Brain pericyte (primary cell): ENCODE measurements at regions not wholly inside any gene's neighbourhood (a gene's known extent, or its start where the extent isn't known, plus 50 kb on each side); places are given as distances from the start of the nearest gene placed in this dataset.

ENCODE experiments used
- DNase-seq: peaks from one replicate; pipeline ENCODE4 v3.0.0-alpha.2; 2012; ENCODE audit warnings: low read depth, low spot score

DNA sequence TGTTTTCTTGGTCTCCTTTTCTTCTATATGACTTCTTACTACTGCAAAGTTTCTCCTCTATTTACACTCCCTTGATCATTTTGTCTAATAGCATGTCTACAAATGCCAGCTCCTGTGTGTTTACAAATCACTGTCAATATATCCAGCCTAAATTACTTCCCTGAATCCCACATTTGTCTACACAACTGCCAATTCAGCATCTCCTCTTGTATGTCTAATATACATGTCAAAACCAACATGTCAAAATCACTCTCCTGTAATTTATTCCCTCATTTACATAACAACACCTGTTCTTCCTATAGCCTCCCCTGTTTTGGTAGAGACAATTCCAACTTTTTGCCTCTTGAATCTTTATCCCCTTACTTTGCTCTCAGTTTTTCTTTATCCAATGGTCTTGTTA lies 359.3 kb downstream of the PLOD2 start:
- no peak for DNase-seq

DNA sequence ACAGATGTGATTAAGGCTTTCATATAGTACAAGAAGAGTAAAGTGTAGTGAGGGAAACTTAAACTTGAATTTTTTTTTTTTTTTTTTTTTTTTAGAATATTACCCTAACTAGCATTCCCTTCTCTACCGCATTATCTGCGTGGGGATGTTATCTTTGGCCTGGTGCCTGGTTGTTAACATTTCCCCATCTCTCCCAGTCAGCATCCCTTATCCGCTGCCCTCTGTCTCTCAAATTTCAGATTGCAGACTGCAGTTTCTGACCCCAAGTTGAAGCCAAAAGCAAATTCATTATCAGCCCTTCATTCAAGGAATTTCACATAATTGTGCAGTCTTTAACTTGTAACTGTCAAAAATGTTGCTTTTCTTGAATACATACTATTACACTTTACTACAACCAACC lies 353.0 kb downstream of the PLOD2 start:
- DNase-seq = no peak

DNA sequence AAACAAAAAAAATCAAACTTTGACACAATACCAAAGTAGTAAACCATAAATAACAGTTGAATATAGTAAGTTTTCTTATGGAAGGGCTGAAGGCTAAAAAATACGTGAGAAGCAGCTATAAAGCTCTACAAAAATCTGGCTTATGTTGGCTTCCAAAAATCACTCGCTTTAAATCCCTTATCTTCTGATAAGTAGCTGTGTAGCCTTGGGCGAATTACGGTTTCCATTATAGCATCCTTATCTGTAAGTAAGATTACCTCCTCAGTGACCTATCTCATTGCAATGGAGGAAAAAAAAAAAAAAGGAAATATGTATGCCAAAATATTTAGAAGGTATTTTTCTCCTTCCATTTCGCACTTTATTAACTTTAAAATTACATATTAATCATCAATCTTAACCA lies 348.6 kb downstream of the PLOD2 start:
- no peak for DNase-seq

DNA sequence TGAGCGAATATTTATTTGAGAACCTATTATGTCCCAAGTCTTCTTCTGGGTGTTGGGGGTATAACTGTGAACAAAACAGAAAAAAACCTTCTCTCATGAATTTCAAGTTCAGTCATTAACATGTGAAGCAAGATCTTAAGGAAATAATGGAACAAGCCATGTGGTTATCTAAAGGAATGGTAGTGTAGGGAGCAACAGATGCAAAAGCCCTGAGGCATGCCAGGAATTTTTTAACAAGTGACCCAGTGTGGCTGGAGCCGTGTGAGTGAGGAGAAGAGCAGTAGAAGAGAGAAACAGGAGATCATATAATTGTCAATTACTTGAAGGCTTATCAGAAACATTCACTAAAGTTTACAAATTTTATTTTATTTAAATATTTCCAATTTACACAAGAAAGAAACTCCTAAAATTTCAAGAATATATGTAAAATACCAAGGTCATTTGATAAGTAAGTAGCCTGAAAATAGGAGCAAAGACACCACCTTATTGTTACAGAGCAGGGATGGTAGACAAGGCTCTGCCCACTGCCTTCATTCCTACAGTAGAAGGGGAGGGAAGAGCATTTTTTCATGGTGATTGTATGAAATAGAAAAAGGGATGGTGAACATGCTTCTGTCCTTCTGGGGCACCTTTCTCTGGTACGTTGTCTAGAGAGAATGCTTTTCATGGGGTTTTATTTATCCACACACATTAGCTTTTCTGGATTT lies 345.1 kb downstream of the PLOD2 start:
- DNase-seq = no peak

DNA sequence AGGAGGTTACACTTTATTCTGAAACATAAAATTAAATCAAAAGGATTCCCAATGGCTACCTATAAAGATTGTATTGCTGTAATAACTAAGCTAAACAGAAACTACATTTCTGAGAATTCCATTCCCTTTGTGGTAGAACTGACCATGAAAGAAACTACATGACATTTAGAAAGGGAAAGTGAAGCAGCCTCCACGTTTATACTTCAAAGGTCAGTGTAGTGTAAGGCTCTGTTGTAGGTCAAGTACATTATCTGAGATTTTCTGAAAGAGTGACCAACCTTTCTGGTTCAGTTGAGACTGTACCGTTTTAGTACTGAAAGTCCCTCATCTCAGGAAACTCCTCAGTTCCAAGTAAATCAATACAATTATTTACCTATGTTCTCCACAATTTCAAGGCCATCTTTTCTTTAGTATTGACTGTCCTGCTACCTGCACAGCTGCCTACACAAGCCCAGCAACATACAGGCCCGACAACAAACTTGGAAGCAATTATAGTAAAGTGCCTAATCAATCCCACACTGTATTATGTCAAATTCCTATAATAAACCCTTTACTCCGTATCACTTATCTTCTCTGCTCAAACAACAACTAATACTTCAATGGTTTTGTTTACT lies 343.0 kb downstream of the PLOD2 start:
- DNase-seq = no peak

DNA sequence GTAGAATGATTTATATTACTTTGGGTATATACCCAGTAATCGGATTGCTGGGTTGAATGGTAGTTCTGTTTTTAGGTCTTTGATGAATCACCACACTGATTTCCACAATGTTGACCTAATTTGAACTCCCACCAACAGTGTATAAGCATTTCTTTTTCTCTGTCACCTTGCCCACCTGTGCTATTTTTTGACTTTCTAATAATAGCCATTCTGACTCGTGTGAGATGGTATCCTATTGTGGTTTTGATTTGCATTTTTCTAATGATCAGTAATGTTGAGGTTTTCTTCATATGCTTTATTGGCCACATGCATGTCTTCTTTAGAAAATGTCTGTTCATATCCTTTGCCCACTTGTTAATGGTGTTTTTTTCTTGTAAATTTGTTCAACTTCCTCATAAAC lies 340.8 kb downstream of the PLOD2 start:
- DNase-seq = no peak

DNA sequence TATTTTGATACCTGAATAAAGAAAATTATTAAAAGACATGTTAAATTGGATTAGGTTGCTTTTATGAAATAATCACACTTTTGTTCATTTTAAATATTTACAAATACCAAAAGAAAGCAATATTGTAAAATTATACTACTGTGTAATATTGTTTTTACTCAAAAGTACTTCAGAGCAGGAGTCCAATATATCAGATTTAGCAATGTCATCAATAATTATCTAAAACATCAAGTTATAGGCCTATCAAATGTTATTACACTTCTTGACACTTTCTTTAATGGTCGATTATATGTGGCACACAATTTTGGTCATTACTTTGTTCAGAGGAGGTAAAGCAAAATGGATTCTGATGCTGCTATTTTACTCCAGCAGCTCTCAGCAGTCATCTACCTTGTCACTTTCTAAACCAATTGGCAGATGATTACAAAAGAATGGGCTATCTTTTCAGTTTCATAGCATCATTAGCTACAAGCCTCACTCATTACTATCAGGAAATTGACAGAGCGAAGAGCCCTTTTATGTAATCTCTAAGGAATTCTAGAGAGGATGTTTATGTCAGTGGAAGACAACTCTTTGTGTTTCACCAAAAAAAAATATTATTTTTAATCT lies 318.6 kb downstream of the PLOD2 start:
- DNase-seq = no peak

DNA sequence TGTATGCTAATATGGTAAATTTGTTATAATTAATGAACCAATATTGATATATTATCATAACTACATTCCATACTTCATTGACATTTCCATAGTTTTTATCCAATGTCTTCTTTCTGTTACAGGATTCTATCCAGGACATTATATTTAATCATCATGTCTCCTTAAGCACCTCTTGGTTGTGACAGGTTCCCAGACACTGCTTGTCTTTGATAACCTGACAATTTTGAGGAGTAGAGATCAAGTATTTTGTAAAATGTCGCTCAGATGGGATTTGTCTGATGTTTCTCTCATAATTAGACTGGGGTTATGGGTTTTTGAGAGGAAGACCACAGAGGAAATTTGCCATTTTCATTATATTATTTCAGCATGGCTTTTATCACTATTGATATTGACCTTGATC lies 317.4 kb downstream of the PLOD2 start:
- DNase-seq = no peak

DNA sequence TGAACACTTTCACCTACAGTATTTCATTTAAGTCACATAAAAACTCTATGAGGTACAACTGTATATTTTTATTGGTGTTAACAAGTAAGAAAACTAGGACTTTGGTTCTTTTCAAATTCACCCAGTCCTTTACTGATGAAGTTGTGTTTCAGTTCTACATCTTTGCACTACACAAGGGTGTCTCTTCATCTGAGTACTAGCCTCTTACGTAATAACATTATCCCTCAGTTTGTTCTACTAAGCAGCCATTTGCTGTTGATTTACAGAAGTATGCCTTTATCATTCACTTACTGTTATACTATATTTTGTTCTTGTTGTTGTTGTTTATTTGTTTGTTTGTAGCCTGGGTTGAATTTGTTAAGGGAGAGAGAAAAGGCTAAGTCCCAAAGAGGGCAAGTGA lies 311.9 kb downstream of the PLOD2 start:
- DNase-seq = no peak

DNA sequence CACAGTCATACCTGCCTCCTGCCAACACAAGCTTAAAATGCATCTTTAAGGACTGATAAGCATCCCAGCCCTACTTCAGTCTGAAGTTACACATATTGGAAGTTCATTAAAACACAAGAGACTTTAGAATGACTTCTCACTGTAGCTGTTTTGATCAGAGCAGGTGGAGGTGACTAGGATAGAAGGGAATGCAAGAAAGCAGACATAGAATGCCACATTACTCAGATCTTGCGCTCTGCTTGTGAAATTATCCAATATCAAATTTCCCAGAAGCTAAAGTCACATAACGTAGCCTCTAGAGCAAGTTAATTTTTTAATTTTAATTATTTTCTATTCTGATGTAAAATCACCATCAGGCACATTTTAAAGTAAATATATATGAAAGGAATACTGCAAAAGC lies 306.5 kb downstream of the PLOD2 start:
- DNase-seq = no peak

DNA sequence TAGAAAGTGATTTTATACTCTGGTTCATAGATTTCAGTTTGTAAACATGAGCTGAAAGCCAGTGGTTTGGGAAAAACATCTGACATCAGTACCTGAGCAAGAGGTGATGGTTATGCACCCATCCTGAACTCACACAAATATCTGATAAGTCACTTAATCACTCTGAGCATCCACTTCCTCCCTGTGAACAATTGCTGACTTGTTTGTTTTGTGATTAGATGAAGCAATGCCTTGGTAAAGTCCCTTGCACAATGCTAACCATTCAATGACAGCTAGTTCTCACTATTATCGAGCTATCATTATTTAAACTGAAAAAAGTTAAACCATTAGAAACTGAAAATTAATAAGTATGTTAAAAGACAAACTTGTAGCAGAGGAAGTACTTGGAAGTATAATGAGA lies 303.0 kb downstream of the PLOD2 start:
- DNase-seq = no peak

DNA sequence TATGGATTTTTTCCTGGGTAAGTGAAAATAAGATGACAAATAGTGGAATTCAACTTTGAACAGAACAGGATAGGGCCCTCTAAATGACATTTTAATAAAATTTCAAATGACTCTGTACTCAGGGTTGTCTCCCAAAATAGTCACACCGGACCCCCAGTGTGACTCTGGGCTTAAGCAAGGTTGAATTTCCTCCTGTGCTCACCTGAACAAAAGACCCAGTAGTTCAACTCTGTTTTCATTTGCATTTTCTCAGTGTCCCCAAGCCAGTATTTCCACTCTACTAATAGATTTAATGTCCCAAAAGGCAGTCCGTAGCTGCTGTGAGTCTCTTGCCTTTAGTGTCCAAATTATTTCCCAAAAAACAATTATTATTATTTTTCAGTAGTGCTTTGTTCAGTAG lies 296.6 kb downstream of the PLOD2 start:
- no peak for DNase-seq

DNA sequence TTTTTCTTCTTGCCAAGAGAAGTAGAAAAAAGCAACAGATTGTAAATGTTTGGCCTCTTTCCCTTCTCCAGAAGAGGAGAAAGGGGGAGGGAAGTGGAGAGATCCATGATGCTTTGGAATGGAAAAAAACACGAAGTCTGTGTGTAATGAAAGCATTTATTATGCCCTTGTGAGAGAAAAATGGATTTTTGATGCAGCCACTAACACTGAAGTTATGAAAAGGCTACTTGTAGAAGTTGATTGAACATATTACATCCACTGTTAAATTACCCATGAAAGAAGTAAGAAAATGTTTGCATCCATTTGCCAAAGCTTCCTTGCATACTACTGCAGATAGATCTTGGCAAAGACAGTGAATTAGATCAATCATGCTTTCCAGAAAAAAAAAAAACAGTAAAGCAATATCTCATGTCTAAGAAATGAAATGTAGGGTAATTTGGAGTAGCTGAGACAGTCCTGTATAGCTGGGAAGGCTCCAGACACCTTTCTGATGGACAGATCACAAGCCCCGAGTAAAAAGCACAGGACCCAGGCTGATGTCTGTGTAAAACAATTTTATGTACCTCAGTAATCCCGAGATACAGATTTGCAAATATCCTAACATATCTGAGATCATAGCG lies 295.5 kb downstream of the PLOD2 start:
- DNase-seq = no peak

DNA sequence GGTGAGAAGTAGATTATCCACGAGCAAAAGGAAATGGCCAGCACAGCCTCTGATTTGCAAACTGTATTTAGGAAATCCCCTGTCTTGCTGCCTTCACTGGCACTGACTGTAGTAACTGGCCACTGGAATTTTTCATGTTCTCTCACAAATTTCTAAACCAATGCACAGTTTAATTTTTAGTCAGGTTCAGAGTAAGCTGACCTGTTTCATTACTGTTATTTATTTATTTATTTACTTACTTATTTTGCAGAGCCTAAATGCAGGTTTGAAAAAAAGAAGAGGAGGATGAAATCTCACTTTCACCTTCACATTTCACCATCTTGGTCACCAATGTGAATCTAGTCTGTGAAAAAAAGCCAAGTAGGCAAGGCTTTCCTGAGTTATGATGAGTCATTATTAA lies 291.0 kb downstream of the PLOD2 start:
- DNase-seq = no peak

DNA sequence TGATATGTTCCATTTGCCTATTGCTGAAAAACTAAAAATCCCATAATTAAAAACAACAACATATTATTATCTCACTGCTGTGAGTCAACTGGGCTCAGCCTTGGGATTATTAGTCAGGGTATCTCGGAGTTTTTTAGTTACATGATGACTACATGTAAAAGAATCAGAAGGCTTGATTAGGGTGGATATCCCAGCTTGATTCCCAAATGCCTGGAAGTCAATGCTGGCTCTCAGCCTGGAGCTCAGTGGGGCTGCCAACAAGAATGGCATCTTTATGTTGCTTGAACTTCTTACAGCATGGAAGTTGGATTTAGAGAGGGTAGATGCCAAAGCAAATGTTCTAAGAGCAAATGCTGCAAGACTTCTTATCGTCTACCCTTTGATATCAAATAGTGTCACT lies 278.5 kb downstream of the PLOD2 start:
- peak; percentile 41 for DNase-seq

DNA sequence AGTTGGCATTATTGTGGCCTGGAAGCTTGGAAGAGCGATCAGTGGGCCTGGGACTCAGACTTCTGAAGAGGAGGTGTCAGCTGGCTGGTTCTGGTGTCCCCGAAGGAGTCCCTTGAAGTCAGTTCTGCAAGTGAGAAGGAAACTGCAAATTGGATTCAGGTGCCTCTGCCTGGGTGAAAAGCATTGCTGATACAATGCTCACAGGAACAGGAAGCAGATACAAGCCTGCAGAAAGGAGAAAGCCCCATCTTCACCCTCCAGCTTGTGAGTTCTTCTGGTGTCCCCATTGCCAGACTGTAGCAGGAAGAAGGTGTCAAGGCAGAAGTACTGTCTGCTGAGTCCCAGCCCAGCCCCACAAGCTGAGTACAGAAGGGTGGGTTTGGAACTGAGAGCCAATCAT lies 271.3 kb downstream of the PLOD2 start:
- no peak for DNase-seq

DNA sequence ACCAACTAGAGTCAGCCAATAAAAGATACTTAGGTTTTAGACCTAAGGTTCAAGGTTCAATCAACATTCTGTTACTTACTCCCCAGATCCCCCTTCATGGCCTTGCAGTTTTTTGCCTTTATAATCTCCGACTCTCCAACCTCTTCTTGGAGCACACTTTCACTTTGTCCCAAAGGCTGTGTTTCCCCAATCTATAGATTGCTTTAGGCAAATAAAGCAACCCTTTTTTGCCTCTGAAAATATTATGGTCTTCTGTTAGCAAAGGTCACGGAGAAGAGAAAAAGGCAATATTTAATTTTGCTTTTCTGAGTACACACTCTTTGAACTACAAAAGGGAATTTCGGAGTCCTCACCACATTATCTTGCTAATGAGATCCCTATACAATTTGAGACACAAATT lies 268.1 kb downstream of the PLOD2 start:
- DNase-seq = no peak

DNA sequence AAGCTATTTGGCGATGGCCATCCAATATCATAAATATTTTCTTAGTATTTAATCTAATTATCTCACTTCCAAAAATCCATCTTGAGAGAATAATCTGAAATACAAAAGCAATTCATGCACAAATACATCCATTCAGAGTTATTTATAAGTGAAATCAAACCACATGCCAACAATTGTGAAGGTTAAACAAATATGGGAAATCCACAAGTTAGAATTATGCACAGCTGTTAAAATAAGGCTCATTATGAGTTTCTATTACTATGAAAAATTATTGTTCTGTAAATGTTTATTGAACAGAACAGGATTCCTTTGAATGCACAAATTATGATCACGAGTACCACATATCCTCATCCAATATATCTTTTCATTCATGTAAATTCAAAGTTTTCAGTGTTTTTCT lies 267.7 kb downstream of the PLOD2 start:
- no peak for DNase-seq

DNA sequence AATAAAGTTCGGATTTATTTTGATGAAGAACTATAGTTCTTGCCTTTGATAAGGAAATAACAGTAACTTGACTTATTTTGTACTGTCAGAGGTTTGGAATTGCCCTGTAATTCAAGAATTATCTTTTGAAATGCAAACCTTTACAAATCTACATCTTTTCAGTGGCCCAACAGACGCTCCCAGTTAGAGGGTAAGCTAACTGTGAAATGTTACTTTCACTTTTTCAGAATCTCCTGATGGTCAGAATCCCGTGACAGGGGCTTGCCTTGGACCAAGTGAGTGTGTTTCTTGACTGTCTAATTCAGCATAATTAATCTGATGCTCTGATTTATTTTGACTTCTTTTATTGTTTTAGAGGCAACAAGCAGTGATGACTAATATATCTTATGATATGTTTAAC lies 262.5 kb downstream of the PLOD2 start:
- no peak for DNase-seq

DNA sequence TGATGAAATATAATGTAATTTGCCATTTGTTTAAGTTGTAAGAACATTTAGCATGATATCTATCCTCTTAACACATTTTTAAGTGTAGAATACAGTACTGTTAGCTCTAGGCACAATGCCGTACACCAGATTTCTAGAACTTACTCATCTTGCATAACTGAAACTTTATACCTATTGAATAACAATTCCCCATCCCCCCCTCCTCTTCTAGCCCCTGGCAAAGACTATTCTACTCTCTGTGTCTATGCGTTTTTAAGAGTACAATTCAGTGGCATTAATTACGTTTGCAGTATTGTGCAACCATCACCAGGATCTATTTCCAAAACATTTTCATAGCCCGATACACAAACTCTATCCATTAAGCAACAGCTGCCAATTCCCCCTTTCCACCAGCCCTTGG lies 261.7 kb downstream of the PLOD2 start:
- no peak for DNase-seq

DNA sequence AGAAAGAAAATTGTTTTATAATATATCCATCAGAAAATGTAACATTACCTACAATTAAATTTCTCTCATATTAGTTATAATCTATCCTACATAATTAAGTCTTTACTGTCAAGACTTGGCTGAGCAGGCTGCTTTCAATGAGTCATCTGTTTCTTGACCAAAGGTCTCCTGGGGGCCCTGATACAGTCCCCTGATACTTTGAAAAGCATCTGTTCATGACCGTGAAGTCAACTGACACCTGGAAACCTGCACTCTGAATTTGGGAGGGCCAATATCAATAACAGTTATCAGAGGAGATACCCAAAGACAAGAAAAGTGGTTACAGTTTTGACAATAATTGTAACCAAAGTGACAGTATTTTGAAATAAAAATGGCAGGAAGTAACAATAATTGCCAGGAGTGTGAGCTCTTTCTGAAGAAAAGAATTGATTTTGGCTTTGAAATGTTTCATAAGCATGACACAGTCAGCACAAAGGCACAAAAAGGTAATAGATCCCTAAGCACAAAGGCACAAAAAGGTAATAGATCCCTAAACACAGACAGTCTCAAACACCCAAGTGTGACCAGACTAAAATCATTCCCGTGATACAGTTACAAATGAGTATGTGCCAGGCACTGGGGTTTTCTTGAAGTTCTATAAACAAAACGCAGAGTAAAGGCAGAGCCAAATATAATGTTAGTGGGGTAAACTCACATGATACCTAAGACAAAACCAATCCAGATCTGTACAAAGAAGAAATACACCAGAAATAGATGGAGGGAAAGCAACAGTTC lies 260.7 kb downstream of the PLOD2 start:
- DNase-seq = no peak

DNA sequence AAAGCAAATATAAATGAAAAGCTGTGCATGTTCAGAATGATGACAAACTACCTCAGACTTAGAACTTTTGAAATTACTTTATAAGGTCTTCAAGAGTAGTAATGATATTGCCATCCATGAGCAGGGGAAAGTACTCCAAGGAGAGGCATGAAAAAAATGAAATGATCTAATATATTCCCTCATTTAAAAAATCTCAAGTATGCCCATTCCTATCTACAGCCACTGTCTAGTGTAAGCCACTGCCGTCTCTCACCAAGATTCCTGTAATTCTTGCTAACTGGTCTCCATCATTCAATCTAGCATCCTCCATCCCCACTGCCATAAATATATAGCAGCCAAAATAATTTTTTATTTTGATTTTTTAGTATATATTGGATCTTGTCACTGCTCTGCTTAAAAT lies 258.8 kb downstream of the PLOD2 start:
- no peak for DNase-seq
